Astrocyte of the spinal cord (primary cell): ENCODE measurements at regions not wholly inside any gene's neighbourhood (a gene's known extent, or its start where the extent isn't known, plus 50 kb on each side); places are given as distances from the start of the nearest gene placed in this dataset.

ENCODE experiments used
- DNase-seq: peaks from one replicate; pipeline ENCODE4 v3.0.0; 2011; ENCODE audit warnings: low read depth, low spot score
- H3K4me3 ChIP-seq: 2 replicates; pipeline ENCODE4 v1.5.1; 2011; ENCODE audit warnings: low read depth, mild to moderate bottlenecking, low read length, moderate library complexity
- CTCF ChIP-seq: IDR thresholded peaks from 2 replicates; pipeline ENCODE4 v1.5.1; 2012; ENCODE audit warnings: low read depth, mild to moderate bottlenecking, low read length, inconsistent platforms
- in situ Hi-C: cut with HindIII; loops from 2 replicates; pipeline ENCODE4 v1.10.0; 2017; ENCODE audit warnings: low sequenced_read_pairs

GRCh38 chr3:168333410-168333935, 237.7 kb upstream of the GOLIM4 start:
- no peak overlapping the region for H3K4me3 ChIP-seq
- DNase-seq: no peak
- TF ChIP-seq CTCF: no peak
- in situ Hi-C loops: no loop called here

- no peak for DNase-seq
- in situ Hi-C loops: no loop called here
- no peak for TF ChIP-seq CTCF
- H3K4me3 ChIP-seq: no peak overlapping the region
These were observed 236.0 kb upstream of the GOLIM4 start for GRCh38 chr3:168331756-168332155.

- no peak for DNase-seq
- H3K4me3 ChIP-seq: no peak overlapping the region
- TF ChIP-seq CTCF: no peak
- in situ Hi-C loops: no loop called here
These were observed 235.3 kb upstream of the GOLIM4 start for GRCh38 chr3:168330983-168331382.

GRCh38 chr3:168327856-168328255, 232.1 kb upstream of the GOLIM4 start:
- no peak for TF ChIP-seq CTCF
- in situ Hi-C loops: no loop called here
- no peak for DNase-seq
- H3K4me3 ChIP-seq: no peak overlapping the region

GRCh38 chr3:168325684-168326083, 230.0 kb upstream of the GOLIM4 start:
- DNase-seq: no peak
- in situ Hi-C loops: no loop called here
- no peak overlapping the region for H3K4me3 ChIP-seq
- TF ChIP-seq CTCF: no peak

- peak; percentile 25 for DNase-seq
- no peak overlapping the region for H3K4me3 ChIP-seq
- in situ Hi-C loops: no loop called here
- no peak for TF ChIP-seq CTCF
These were observed 227.2 kb upstream of the GOLIM4 start for GRCh38 chr3:168322941-168323340.

- no peak for TF ChIP-seq CTCF
- in situ Hi-C loops: no loop called here
These were observed 218.4 kb upstream of the GOLIM4 start for GRCh38 chr3:168314166-168314565.

More at GRCh38 chr3:168314166-168314565, 218.4 kb upstream of the GOLIM4 start:
- no peak for DNase-seq
- no peak overlapping the region for H3K4me3 ChIP-seq
